ENCODE measurements at regions not wholly inside any gene's neighbourhood (a gene's known extent, or its start where the extent isn't known, plus 50 kb on each side); places are given as distances from the start of the nearest gene placed in this dataset.

DNA sequence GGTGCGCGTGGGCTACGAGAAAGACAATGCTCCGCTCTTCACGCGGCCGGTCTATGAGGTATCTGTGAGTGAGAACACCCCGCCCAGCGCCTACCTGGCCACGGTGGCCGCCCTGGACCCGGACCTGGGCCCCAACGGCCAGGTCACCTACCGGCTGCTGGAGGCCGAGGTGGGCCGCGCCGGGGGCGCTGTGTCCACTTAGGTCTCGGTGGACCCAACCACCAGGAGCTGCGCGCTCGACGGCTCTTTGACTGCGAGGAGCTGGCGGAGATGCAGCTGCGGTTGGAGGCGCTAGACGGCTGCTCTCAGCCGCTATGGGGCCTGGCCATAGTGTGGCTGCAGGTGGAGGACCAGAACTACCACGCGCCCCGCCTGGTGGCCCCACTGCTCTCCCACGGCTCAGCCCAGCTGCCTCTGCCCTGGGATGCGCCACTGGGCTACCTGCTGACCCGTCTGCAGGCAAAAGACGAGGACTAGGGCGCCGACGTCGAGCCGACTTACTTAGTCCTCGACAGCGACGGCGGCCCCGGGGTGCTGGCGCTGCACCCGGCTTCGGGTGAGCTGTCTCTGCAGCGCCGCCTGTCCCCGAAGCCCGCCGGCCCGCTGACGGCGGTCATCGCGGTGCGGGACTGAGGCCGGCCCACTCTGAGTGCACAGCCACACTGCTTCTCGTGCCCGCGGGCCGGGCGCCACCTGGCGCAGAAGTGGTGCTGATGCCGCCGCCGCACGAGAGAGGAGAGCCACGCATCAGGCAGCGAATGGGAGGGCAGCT lies 173.0 kb downstream of the OLFM4 start:
- DNase-seq (ENCODE audit: low read depth, low spot score), result peak; percentile 68

DNA sequence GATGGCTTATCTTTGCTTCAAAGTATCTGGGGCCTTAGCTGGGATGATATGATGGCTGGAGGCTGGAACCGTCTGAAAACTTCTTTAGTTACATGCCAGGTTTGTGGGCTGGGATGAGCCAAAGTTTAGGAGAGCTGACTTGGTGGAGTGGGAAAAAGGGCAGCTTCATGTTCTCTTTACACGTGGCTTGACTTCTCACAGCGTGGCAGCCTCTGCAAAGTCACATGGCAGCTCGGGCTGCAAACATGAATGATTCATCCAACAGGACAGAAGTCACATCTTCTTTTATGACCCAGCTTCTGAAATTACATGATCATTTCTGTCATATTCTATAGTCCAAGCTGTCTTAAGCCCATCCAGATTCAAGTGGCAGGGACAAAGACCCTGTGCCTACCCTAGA lies 176.0 kb downstream of the OLFM4 start:
- no peak for DNase-seq (ENCODE audit: low read depth, low spot score)

DNA sequence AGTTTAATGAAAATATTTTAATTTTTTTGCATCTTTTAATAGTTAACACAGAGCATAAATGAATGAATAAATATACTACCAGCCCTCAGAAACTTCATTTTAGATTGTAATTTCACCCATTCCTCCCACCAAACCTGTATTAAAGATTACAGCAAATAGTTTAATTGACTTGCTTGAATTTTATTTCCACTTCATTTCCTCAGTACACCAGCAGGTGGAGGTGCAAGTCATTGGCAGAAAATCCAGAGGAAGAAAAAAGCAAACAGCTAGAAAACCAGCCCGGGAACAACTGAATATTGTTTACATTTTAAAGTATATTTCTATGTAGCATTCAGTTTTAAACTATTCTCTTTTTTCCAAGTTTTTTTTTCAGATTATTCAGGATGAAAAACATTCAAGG lies 177.8 kb downstream of the OLFM4 start:
- DNase-seq (ENCODE audit: low read depth, low spot score), result no peak

DNA sequence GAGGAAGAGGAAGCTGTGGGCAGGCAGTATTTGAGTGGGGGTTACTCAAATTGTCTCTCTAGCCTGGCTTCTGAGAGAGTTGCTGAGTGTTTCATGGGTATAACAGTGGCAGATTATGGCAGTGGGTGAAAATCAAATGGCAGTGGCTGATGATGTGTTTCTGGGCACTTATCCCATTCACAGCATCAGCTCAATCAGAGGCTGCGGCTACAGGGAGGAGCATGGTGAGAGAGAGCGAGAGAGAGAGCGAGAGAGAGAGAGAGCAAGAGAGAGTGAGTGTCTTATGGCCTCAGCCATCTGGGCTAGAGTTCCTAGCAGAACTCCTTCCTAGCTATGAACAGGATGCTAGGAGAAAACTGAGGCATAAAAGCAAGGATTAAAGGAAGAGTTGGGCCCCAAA lies 178.9 kb downstream of the OLFM4 start:
- no peak for DNase-seq (ENCODE audit: low read depth, low spot score)

DNA sequence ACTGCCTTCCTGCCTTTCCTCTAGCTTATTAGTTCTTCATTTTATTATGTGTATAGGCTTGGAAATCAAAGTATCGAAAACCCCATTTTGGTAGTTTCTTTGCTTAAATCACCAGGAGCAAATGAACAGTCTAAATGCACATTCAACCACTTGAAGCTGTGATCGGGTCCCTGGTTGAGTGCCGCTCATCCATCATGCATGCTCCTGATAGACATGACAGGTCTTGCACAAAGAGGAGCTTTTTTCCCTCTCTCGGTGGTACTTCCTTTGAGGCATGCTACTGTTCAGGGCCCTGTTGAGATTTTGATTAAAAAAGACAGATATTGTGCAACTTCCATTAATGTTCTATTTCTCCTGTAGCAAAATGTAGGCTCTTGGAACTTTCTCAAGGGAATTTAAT lies 185.8 kb downstream of the OLFM4 start:
- DNase-seq (ENCODE audit: low read depth, low spot score), result no peak

DNA sequence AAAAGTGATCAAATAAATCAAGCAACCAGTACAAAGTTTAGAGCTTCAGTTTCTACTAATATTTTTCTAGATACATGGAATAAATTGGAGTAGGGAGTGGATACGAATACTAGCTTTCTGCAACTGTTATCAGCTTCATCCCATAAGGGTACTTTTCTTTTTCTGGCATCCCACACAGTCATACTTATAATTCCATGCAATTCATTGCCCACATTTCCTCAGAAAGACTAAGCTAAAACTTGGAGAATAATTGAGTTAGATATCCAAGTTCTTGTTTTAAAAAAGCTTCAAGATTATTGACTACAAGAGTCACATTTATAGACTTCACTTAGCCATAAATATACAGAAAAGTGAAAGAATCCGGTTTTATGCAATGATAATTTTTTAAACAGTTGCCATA lies 186.9 kb downstream of the OLFM4 start:
- no peak for DNase-seq (ENCODE audit: low read depth, low spot score)

DNA sequence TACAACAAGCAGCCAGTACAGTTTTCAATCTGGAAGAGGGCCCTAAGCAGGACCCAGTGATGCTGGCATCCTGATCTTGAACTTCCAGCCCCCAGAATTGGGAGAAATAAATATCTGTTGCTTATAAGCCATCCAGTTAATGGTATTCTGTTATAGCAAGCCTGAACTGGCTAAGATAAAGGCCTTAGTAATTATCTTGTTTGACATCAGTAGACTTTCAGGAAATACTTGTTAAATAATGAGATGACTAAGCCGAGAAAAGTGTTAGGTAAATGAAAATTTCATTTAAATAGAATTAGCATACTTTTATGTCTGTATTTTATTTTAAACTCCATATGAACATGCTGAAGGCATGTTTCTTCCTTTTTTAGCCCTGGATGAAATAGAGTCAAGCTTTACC lies 188.2 kb downstream of the OLFM4 start:
- DNase-seq (ENCODE audit: low read depth, low spot score), result no peak

DNA sequence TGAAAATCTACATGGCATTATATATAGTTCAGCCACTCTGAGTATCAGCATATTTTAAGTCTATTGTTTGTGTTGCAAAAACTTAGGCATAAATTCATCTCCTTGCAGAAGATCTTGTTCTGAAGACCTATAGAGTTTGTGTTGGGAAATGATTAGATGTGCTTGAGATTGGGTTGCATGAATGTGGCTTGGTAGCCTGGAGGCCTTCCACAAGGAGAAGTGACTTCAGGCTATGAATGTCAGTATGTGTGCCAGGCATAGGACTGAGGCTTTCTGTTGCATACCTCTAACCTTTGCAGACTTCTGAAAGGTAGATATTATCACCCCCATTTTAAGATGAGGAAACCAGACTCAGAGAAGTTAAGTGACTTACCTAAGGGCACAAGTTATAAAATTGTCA lies 188.6 kb downstream of the OLFM4 start:
- no peak for DNase-seq (ENCODE audit: low read depth, low spot score)

DNA sequence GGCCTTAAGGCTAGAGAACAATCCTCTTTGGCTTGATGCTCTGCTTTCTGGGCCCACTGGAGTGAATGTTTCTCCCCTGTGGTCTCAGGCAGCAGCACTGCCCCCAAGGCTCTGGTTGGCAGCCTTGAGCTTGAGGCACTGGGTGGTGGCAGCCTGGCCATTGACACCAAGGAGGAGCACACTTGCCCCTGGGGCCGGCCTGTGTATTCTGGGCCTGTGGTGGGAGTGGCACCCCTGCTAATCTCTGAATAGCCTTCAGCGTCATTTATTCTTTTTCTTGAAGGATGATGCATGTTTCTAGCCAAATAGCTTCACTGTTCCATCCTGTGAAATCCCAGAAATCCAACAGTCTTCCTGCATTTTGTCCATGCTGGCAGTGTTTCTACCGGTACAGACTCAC lies 191.4 kb downstream of the OLFM4 start:
- no peak for DNase-seq (ENCODE audit: low read depth, low spot score)

DNA sequence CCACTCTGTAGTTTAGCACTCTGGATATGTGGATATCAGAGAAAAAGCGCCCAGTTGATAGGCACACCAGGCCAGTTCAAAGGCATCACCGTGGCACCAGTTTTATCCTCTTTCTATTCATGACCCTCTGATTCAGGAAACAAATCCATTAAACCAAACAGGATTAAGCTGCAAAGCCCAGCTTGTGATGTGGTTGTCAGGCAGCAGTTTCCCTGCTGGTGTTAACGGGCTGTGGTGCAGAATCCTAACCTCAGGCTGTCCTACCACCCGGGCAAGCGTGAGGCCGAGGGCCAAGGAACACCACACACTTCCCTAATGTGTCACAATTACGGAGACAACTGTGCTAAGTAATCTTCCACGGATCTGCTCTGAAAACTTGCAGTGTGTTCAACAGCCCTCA lies 209.1 kb downstream of the OLFM4 start:
- peak; percentile 12 for DNase-seq (ENCODE audit: low read depth, low spot score)

DNA sequence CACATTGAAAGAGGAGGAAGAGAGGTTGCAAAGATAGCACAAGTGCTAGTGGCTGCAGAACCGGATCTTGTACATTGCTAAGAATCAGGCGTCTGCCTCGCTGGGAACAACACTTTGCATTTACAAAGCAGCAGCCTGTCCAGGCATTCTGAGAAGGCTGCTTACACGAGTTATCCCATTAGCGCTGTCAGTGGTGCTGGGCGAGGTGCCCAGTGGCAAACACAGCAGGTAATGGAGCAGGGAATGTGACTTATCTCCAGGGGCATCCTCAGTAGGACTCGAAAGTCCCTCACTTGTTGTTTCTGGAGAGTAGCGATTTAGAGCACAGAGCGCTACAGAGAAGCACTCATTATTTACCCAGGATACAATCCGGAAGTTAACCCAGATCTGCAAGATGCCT lies 209.6 kb downstream of the OLFM4 start:
- DNase-seq (ENCODE audit: low read depth, low spot score), result peak; percentile 63

DNA sequence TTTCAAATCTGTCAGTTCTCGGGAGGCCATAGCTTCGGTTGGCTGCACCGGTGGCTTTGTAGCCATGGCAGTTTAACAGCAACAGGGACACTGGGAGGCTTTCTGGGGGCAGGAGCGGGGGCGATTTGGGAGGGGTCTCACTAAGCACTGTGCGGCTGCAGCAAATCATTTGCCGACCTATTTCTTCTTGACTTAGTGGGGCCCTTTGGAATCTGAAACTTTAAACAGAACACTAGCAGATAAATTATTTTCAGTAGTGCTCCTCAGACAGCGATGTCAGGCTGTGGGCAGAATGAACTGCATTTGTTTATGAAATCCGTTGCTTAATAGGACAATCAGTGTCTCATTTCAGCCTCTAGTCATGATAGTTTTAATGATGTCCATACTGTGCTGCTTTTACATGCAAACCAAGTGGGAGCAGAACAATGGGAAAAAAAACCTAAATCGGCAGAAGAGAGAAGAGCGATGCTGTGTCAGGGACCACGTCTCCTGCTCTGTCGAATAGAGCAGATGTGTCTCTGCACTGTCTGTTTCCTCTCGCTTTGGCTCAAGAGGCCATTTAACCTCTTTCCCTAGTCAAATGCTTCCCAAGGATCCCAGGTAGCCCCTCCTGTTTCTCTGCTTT lies 211.9 kb downstream of the OLFM4 start:
- DNase-seq (ENCODE audit: low read depth, low spot score), result no peak

DNA sequence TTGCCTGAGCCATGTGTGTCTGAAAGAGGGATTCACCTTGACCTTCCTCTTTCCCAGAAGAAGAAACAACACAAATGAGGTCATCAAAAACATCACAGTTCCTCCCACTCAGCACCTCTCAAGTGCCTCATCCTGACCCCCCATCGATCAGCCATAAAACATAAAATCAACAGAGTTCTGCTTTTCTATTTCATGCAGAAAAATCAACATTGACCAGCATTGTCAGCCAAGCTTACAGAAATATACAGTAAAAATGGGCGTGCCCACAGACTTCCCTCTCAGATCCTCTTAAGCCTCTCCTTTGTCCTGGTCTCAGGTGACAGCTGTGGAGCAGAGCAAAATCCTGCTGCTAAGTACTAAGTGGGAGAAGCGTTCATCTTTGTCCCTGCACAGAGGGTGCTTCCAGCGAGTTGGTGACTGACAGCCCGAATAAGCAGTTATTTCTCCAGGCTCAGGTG lies 213.3 kb downstream of the OLFM4 start:
- no peak for DNase-seq (ENCODE audit: low read depth, low spot score)

DNA sequence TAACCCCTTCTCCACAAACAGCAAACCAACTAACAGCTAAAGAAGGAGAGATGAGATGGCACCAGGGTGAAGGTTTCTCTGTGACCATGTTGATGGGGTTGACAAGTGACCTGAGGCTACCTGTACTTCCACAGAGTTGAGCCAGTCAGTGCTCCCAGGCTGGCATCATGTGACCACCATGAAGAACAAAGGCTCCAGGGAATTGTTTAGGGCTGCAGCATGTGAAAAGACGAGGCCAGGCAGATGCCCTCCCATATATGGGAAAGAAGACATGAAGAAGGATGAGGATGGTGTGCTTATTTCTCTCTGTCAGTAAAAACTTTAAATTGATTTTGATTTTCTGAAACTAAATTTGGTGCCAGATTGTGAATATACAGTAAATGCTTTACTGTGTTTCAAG lies 220.6 kb downstream of the OLFM4 start:
- DNase-seq (ENCODE audit: low read depth, low spot score), result no peak

DNA sequence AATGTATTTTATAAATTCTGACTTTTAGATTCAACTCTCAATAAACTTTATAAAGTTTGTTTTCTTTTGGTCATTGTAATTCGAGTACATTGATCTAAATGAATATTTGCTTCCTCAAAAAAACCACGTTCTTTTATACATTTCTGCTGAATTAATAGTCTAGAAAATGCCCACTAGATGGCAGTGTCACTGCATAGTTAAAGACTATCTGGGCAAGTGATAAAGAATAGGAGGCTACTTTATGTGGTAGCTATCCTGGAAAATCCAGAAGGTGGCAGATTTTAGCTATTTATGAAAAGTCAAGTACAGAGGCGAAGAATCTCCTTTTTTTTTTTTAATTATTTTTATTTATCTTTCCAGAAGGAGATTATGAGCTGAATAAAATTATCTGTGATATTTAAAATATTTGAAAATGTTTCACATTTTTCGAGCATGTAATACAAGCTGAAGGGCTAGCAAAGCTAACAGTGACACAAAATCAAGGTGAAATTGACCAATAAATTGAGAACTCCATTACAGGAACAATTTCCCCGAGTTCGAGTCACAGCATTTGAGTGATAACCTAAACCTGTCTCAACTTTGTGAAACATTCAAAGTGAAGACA lies 221.8 kb downstream of the OLFM4 start:
- DNase-seq (ENCODE audit: low read depth, low spot score), result no peak

DNA sequence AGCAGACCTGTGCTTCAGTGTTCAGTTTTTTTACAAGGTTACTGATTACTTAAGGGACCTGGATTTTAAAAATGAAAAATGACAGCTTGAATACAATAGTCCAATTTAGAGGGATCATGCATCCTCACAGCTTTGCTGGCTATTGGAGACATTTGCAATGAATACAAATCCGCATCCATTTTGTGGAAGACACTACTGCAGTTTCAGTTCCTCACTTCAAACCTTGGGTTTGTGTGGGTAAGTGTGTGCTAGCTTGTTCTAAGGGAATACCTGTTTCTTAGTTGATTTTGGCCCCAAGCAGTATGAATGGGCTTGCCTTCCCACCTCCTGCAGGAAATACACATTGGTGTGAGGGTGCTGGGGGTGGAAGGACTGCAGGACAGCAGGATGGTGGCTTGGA lies 222.4 kb downstream of the OLFM4 start:
- DNase-seq (ENCODE audit: low read depth, low spot score), result no peak

DNA sequence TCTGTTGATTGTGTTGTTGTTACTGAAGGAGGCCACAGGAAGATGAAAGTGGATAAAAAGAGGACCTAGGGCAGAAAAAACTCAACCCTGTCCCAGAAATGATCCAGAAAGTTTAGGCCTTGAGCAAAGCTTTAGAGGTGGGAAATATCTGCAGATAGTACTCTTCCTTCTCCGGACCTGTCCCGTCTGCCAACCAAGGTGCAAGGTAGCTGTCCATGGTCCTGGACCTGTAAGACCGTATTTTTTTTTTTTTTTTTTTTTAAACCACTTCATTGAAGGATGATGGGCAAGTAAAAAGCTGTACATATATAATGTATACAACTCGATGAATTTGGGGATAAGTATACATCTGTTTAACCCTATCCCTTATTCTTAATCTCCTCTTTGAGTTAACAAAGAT lies 225.9 kb downstream of the OLFM4 start:
- peak; percentile 29 for DNase-seq (ENCODE audit: low read depth, low spot score)

DNA sequence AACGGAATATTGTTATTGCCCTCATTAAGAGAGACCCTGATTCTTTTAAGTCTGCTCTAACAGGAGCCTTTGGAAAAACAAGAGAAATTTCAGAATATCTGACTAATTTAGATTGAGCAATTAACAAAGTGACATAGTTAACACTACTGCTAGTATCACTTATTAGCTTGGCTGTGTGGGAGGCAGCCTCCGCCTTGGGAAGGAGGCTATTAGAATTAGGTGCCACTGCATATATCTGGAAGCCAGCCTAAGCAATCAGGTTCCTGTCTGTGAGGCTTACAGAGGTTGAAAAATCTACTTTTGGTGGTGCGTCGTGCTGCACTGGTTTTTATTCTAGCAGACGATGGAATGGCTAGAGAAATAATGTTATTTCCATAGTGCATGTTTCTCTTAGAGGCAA lies 227.2 kb downstream of the OLFM4 start:
- no peak for DNase-seq (ENCODE audit: low read depth, low spot score)

DNA sequence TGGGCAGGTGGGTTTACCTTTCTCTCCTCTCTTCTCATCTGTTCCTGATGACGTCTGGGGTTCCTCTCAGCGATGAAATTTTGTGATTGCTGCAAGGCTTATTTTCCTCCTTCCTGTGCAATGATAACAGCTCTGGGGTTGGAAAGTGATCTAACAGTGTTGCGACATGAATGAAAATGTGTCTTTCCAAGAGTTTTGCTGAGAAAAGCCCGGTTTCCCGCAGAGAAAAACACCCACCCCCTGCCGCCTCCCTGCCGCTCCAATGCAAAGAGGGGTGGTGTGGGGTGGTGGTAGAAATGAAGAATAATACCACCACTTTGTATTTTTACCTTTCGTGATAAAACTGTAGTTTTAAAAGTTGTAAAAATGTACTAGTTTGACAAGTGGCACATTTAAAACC lies 232.0 kb downstream of the OLFM4 start:
- DNase-seq (ENCODE audit: low read depth, low spot score), result no peak

DNA sequence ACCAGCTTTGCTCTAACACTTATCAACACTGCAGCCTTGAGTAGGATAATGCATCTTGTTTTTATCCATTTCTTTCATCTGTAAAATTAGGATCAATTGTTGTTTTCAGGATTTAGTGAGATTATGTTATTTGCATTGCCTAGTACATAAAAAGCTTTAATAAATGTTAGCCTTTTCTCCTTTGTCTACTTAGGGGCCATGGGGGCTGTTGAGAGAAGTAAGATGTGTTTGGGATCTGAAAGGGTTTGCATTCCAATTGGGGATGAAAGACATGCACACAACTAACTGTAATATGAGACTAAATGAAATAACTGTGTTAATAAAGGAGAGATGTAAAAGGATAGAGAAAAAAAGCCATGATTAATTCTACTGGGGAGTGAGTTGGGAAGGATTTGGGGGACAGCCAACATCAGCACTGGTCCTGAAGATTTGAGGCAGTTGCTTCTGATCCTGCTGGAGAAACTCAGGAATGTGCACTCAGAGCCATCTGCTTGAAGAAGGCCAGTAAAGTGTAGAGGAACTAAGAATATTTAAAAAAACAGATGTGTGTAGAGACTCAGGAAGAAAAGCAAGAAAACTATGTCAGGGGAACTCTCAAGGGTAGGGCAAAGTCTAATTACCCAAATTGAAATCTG lies 236.3 kb downstream of the OLFM4 start:
- no peak for DNase-seq (ENCODE audit: low read depth, low spot score)

DNA sequence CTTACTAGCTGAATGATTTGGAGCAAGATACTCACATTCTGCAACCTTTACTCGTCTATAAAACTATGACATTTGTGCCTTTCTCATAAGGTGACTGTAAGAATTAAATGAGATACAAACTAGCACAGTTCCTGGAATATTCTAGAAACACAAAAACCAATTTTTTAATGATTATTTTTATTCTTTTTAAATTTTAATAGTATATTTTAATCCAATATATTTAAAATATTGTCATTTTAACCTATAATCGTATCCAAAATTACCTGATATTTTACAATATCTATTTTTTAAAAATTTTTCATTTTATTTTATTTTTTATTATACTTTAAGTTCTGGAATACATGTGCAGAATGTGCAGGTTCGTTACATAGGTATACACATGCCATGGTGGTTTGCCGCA lies 238.1 kb downstream of the OLFM4 start:
- DNase-seq (ENCODE audit: low read depth, low spot score), result no peak

DNA sequence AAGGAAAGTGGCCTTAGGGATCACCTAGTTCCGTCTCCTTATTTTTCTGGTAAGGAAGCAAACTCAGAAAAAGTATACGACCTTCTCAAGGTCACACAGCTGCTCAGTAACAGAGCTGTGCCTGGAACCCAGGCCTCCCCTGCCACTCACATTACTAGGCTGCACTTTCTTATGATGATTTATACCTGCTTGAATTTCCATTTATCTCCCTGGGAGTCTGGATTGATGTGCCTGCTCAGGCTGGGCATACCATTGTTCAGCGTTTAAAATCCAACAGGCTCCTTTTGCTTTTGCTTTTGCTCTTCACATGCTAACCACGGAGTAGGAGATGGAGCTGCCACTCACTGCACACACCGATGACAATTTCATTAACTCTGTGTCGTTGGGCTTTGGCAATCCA lies 241.0 kb downstream of the OLFM4 start:
- no peak for DNase-seq (ENCODE audit: low read depth, low spot score)

DNA sequence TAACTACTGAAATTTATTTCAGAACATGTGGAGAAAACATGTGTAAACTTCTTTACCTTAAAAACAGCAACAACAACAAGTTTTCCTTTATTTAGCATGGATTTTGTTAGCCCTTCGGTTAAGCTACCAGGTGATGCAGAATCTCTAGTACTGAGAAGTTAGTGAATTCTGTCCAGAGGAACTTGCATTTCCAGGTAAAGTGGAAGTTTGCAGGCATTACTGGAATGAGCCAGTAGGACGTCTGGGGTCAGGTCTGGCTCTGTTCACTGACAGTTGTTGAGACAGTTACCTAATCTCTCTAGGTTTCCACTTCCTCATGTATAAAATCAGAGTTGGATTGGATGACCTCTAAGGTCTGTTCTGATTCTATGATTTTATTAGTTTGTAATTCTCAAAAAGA lies 244.3 kb downstream of the OLFM4 start:
- no peak for DNase-seq (ENCODE audit: low read depth, low spot score)

Measured in ELF-1 (cell line).